T-helper 2 cell (primary cell): ENCODE measurements at regions not wholly inside any gene's neighbourhood (a gene's known extent, or its start where the extent isn't known, plus 50 kb on each side); places are given as distances from the start of the nearest gene placed in this dataset.
A peak's percentile ranks its signal among the peaks of the same experiment; 100 is the strongest.
"Not testable (repeated sequence)": the region's sequence is repeated elsewhere in the genome, so short reads cannot be mapped to it uniquely, and the experiment has no call there.

ENCODE experiments used
- DNase-seq, 5 experiments: peaks; one replicate each; pipeline versions ENCODE4 v3.0.0 to v3.0.0-alpha.2; 2012 to 2022

DNA sequence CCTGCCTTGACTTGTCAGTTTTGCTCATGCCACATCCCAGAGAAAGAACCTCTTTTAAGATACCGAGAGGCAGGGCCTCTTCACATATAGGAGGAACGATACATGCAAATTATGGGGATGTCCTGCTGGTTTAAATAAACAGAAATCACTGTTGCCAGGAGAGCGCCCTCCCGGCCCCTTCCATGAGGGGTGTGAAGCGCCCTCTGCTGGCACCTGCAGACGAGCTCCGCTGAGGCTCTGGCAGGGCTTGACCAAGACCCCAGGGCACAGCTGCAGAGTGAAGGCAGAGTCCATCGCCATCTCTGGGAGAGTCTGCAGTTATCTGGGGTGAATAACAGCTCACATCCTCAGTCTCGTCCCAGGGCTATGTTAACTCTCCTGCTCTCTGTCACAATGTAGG, 468.8 kb downstream of the RPIA start:
- DNase-seq = not testable (repeated sequence)

DNA sequence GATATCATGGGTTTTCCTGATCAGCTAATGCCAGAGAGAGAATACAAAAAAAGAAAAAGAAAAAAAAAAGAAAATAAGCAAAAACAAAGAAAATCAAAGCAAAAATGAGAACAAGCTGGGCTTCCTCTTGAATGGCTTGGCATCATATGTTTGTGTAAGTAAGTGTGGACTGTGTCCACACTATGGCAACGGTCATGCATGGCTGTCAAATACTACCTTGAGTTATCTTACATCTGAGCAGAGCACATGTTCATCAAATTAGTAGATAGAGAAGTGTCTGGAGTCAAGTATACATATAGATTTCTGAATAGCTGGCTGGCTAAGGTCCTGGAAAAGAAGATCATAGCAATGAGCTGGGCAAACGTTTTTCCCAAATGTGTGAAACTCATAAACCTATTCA, 470.2 kb downstream of the RPIA start:
- not testable (repeated sequence) for DNase-seq

DNA sequence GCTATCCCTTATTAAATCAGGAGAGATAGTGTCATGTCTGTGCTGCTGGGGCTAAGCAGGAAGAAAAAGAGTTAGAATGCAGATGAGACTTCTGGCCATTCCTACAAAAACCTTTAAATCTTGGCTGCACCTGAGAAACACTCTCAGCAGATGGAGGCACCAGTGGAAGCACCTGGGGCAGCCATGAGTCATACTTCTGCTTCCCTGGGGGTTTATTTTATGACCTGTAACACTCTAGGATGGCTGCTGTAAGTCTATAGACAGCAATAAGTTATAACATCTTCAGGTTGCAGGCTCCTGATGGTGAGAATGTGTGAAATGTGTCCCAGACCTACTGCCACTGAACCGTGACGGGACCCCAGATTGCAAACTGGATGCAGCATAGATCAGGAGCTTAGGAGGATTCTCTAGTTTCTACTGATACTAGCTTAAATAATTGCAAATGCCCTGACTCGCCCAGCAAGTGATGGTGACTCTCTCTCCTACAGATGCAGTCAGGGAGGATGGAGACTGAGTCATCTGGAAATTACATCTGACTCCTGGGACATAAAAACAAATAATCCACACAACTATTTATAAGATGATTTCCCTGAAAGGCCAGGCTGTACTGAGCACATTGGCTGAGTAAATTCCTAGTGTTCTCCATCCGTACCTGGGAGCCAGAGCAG, 479.2 kb downstream of the RPIA start:
- DNase-seq = not testable (repeated sequence)

DNA sequence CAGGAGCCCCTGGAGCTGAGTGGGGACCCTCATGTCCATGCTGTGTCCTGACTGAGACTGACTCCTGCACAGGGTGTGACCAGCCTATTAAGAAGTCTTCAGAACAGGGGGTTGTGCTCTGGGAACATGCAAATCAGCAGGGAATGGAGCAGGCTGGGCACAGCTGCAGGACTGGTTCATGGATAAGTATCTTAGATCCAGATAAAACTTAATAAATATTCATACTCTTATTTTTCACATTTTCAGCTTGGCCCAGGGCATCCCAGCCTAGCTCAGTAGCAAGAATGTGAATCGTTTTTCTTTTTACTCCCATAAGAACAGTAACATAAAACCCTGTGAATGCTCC, 479.7 kb downstream of the RPIA start:
- DNase-seq = not testable (repeated sequence)

DNA sequence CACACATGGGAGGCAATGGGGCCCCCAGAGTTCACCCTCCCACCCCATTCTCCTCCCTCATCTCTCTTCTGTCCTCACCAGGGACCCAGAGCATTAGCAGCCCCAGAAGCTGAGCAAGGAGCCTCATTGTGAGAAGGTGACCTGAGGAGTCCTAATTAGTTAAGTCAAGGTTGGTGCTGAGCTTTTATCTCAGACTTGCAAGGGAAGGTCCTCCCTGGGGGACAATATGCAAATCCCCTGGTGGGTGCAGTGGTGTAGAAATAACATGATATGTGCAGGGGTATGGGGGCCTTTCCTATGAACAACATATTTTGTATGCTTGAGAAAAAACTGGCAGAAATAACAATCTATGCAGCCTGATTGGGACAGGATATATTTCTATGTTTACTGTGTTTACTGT, 485.5 kb downstream of the RPIA start:
- DNase-seq = not testable (repeated sequence)

DNA sequence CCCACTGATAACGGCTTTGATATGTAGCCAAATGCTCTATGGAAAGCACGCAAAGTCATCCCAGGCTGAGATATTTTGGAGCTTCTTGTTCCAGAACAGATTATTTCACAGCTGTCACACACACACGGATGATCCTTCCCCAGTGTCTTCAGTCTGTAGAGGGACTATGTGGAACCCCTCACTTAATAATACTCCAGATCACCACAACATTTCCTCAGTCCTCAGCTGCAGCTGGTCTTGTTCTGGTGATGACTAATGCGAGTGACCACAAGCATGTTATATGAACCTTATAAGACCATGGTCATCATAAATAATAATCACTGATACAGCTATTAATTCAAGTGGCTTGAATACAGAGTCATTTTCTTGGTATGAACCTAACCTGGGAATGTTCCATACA, 490.7 kb downstream of the RPIA start:
- not testable (repeated sequence) for DNase-seq

DNA sequence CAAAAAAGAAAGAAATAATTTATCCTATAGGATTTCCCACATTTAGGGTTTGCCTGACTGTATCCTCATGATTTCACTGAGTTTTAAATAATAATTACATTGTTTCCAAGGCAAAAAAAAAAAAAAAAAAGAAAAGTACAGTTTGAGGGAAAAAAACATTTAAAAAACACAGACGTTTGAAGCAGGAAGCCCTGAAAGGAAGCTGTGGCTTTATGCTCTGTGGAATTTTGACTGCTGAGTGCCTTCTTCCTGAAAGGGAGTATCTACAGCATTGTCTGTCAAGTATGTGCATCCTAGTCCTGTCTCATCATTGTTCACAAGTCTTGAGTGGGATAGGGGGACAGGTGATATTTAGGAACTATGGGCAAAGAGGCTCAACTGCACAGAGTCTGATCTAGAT, 493.3 kb downstream of the RPIA start:
- not testable (repeated sequence) for DNase-seq

DNA sequence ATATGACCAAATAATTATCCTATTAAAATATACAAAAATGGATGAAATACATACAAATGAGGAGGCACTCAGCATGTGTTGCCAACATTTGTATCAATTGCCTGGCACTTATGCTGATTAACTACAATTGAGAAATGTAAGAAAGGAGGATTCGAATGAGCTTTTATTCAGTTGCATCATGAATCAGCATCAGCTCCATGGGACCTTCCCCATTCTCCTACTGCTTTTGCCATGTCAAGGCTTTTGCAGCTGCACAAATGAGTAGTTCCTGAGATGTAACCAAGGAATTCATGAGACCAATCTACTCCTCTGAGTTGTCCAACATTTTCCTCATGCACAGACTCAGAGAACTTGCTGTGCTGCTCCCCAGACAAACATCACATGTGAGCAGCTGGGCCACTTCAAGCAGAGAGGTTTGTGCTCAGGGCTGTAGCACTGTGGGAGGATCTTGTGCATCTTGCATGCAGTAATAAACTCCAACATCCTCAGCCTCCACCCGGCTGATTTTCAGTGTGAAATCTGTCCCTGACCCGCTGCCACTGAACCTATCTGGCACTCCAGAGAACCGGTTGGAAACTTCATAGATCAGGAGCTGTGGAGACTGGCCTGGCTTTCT, 504.3 kb downstream of the RPIA start:
- DNase-seq = not testable (repeated sequence)

DNA sequence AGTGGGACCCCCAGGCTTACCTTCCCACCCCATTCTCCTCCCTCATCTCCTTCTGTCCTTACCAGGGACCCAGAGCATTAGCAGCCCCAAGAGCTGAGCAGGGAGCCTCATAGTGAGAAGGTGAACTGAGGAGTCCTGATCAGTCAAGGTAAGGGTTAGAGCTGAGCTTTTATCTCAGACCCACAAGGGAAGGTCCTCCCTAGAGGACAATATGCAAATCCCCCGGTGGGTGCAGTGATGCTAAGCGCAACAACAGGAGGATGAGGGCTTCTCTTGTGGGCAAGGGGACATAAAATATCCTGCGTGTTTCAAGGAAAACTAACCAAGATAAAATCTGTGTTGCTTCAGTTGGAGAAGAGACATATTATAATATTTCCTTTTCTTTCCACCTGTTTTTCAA, 505.2 kb downstream of the RPIA start:
- DNase-seq = not testable (repeated sequence)

DNA sequence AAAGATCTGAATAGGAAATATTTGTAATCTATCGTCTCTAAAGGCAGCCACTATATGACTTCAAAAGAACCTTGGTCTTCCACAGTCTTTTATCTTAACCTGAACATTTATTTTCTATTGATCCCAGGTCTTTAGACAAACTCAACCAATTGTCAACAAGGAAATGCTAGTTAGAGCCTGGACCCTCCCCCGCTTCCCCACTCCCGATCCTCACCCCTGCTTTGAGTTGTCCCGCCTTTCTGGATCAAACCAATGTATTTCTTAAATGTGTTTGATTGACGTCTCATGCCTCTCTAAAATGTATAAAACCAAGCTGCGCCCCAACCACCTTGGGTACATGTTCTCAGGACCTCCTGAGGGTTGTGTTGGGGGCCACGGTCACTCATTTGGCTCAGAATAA, 506.6 kb downstream of the RPIA start:
- DNase-seq = not testable (repeated sequence)

DNA sequence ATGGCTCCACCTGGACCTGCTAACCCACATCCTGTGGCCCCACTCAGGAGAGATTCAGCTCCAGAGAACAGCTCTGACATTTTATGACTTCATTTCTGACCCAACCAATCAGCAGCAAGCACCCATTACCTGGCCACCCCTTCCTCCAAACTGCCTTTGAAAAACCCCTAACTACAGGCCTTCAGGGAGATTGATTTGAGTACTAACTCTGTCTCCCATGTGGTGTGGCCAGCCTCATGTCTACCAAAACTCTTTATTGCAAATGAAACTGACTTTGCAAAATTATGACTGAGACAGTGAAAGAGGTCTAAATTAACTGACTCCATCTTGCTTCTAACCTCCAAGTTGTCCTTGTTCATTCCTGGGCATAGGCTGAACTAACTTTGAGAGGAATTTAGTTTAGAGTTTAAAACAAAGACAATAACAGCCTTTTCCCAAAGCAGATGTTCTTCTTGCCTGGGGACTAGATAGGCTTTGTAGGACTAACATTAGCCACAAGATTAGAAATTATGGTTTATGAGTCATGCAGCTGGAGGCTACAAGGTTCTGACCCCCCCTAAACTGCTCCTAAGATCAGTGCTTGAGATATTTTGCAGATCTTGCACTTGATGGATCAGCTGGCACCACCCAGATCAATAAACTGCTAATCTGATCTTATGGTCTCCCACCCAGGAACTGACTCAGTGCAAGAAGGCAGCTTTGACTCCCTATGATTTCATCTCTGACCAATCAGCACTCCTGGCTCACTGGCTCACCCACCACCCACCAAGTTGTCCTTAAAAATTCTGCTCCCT, 508.2 kb downstream of the RPIA start:
- DNase-seq = peak in 1 of 5 experiments; percentile 3

DNA sequence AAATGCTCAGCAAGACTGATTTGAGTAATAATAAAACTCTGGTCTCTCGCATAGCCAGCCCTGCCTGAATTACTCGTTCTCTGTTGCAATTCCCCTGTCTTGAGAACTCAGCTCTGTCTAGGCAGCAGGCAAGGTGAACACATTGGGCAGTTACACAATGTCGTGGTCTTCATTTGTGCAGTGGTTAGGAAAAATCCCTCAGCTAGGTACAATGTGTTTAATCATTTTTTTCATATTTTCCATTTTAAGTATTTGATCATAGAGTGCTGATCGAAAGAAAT, 508.7 kb downstream of the RPIA start:
- not testable (repeated sequence) for DNase-seq

DNA sequence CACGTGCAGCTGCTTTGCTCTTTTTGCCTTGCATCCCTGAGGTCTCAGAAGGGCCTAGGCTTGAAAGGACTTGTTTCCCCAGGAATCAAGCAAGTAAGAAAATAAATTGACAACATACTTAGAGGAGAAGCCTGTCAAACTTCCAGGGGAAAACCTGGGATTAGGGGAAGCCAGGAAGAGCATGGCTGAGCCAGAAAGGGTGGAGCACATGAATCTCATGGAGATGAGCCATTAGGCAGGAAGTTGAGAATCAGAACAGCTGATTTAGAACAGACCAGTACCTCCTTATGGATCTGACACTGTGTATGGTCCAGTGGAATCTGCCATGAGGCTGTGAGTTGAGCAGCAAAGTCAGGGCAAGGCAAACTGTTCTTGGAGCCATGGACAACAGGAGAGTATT, 511.0 kb downstream of the RPIA start:
- DNase-seq = not testable (repeated sequence)

DNA sequence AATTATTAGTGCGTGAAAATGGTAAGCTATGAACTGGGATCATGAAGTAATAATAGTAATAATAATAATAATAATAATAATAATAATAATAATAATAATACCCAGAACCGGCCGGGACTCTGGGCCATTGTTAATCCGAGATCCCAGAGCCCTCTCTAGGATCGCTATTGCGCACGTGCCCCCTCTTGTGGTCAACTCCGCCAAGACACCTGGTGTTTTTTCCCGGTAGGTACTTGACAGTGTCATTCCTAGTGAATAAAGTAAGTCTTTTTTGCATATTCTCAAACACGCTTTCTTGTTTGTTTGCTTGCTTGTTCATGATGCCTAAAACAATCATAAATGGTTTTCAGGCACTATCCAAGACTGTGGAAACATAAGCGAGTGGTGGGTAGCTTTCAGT, 513.7 kb downstream of the RPIA start:
- DNase-seq = peak in 1 of 5 experiments; percentile 2

DNA sequence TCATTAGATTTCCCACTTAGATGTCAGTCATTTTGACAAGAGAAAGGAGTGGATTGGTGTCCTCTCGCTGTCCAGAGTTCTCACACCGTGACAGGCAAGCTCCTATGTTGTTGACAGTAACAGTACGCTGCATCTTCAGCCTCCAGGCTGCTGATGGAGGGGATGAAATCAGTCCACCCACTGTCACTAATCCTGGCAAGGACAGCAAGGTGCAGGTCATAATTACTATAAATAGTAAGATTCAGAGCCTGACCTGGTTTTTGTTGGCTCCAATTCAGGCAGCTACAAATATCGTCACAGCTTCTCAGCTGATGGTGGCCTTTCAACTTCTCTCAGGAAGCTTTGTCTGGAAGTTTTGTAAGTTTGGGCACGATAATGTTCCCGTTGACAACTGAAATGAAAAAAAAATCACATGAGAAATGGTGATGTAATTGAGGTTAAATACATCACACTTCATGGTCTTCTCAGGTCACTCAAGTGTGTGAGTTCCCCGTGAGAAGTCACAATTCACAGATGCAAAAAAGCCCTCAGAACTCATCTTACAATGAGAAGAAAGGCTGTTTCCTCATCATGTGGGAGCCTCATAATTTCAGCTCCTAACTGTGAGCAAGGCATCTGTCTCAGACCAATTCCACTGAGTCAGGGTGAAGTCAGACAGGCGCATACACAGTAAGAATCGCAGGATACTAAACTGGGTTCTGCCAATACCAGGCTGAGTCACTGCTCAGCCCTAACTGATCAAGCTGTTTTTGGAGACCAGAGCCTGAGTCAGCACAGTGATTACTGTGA, 516.9 kb downstream of the RPIA start:
- not testable (repeated sequence) for DNase-seq

DNA sequence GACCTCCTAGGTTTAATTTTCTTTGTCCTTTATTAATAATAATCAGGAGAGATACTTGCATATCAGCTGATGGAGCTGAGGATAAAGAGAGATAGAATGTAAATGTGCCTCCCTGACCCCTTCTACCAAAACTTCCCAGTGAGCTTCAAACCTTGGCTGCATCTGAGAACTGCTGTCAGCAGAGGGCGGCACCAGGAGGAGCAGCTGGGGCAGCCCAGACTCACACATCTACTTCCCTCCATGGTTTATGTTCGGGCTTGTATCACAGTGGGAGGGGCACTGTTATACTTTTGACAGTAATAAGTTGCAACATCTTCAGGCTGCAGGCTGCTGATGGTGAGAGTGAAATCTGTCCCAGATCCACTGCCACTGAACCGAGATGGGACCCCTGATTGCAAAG, 521.7 kb downstream of the RPIA start:
- DNase-seq = peak in 1 of 5 experiments; percentile 7

DNA sequence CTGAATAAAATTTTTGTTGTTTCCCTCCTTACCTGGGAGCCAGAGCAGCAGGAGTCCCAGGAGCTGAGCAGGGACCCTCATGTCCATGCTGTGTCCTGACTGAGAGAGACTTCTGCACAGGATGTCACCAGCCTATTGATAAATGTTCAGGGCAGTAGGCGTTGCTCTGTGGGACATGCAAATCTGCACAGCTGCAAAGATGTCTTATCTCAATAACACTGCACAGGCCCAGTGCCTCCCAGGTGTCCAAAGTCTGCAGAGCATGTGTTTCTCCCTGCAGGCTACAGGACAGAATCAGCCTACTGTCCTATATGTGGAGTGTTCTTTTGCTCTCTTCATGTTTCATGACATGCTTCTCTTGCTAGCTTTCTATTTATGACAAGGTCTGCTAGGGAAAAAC, 522.3 kb downstream of the RPIA start:
- not testable (repeated sequence) for DNase-seq

DNA sequence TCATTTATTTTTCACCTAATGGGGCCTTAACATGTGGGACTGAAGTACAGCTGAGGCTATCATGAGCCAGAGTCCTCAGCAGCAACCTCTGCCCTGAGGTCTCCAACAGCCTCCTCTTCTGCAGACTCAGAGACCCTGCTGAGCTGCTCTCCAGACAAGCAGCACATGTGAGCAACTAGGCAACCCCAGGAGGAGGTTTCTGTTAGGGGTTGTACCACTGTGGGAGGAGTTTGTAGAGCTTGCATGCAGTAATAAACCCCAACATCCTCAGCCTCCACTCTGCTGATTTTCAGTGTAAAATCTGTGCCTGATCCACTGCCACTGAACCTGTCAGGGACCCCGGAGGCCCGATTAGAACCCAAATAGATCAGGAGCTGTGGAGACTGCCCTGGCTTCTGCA, 530.0 kb downstream of the RPIA start:
- not testable (repeated sequence) for DNase-seq

DNA sequence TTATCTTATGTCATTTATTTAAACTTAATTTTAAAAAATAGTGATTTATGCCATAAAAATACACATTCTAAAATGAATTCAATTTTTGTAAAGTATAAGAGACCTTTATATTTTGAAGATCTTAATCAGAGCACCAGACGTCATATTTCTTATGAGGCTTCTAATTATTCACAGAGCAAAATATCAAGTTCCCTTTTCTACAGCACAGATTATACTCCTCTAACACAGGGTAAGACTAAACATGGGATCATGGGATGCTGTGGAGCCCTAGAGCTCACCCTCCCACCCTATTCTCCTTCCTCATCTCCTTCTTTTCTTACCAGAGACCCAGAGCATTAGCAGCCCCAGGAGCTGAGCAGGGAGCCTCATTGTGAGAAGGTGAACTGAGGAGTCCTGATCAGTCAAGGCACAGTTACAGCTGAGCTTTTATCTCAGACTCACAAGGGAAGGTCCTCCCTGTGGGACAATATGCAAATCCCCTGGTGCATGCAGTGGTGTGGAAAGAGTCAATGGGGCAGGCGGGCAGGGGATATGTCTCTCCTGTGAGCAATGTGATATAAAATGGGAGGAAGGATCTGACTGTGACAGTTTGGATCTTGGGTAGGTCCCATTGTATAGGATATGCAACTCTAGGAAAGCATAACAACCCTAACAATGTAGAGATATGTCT, 530.7 kb downstream of the RPIA start:
- not testable (repeated sequence) for DNase-seq

DNA sequence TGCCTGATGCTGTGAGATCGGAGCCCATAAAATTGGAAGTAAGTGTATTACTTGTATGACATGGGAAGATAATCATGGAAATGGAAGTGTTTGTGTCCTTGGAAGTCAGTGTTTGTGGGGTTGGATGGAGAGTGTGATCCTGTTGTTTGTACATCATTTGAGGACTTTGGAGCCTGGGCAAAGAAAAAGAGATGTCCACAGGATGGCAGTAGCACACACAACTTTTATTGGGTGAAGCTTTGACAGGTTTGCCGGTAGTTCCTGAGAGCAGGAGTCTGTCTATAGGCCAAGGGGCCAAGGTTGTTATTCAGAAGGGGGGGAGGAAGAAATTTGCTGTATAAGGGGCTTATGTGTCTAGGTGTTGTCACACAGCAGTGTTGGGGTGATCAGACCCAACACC, 533.3 kb downstream of the RPIA start:
- DNase-seq = not testable (repeated sequence)

DNA sequence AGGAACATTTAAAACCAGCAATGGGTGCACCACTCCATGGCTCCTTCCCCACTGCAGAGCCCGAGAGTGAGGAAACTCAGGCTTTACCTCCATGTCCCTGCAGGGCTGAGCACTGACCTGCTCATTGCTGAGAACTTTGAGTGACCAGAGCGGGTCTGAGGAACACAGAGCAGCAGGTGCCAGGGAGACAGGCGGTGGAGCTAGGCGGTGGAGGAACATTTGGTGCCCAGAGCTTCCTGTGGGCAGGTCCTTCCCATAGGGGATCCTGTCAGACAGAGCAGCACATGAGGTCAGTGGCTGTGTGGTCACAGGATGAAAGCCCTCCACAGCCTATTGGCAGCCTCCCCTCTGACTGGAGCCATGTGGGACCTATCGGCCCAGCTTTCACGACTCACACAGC, 538.5 kb downstream of the RPIA start:
- DNase-seq = not testable (repeated sequence)

DNA sequence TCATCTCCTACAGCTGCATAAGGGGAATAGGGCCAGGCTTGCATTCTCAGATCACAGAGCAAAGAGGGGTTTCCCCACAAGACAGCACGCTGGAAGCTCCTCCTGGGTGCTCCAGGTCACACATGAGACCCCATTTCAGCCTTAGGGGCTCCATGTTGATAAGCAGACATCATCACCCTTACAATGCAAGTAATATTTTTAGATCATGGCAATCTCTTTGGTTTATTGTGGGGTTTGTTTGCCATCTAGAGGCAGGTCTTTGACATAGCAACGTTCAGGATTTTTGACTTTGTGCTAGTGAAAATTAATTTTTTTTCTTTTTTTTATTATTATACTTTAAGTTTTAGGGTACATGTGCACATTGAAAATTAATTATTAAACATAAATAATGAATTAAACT, 539.8 kb downstream of the RPIA start:
- DNase-seq = not testable (repeated sequence)

DNA sequence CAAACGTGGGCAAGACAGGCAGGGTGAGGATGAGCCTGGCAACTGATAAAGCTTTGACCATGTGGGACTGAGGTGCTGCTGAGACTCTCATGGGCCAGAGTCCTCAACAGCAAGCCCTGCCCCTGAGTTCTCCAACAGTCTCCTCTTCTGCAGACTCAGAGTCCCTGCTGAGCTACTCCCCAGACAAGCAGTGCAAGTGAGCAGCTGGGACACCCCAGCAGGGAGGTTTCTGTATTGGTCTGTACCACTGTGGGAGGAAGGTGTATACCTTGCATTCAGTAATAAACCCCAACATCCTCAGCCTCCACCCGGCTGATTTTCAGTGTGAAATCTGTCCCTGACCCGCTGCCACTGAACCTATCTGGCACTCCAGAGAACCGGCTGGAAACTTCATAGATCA, 542.5 kb downstream of the RPIA start:
- not testable (repeated sequence) for DNase-seq
